ENCODE measurements at regions not wholly inside any gene's neighbourhood (a gene's known extent, or its start where the extent isn't known, plus 50 kb on each side); places are given as distances from the start of the nearest gene placed in this dataset.

DNA sequence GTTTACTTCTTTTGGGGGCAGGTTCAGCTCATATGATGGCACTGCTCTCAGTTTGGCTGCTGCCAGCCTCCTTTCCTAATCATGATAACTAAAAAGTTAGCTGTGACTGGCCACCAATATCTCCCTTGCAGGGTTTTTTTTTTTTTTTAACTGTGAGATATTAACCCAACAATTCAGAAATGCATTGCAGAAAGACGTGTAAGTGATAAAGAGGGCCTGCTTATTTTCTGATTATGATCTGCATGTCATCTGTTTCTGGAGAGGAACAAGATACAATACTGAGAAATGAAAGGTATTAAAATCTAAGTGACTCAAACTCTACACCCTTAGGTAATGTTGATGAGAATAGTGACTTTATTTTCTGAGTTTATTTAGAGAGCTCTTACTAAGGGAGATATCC is 905.6 kb downstream of the SOCS6 start:
- ChIA-PET POLR2A (no interaction called here), CTCF (ENCODE audit: low intra/inter-chr PET ratio, low total read pairs) (no interaction called here)
- no peak for FAIRE-seq
- no peak for ATAC-seq
- H3K4me3 ChIP-seq (replicated peaks in 1 of 3; ENCODE audit: insufficient read depth in 1 of 3, low read depth in 2 of 3, low read length in 3 of 3) = no peak overlapping the region
- DNase-seq (ENCODE audit: low spot score) = no peak
- no peaks in the 10 kb centered on the region for H3K9me3 ChIP-seq (ENCODE audit: low read length)
- in situ Hi-C loops (cut with HindIII; ENCODE audit: extremely low pct_ligation_motif_present, low pct_unique_long_range_greater_than_20kb) (no loop called here), intact Hi-C loops (cut with micrococcal nuclease; ENCODE audit: unreplicated experiment) (no loop called here)
- H3K9ac ChIP-seq (ENCODE audit: insufficient read depth, low read depth, low read length) = no peak overlapping the region
- H3K4me1 ChIP-seq (ENCODE audit: insufficient read depth, low read length) = no peaks in the 10 kb centered on the region
- BruUV-seq (replicated peaks) = no TSS peak
- WGBS (ENCODE audit: low lambda C conversion rate) = 0% methylated on average over 1 of the region's 1 CpG
- no peaks in the 10 kb centered on the region for H3K36me3 ChIP-seq (replicated peaks in 1 of 2; ENCODE audit: control insufficient read depth in 1 of 2, insufficient read depth in 2 of 2, low read length in 2 of 2)
- no peaks in the 10 kb centered on the region for H4K20me1 ChIP-seq (ENCODE audit: insufficient read depth, low read length)
- no peak overlapping the region for H2AFZ ChIP-seq (ENCODE audit: low read length)
- H3K27ac ChIP-seq (ENCODE audit: extremely low read length, insufficient read depth, low read length) = no peak overlapping the region
- H3K27me3 ChIP-seq (ENCODE audit: control insufficient read depth in 1 of 2, insufficient read depth in 2 of 2, low read length in 2 of 2) = no peaks in the 10 kb centered on the region
- H3K4me2 ChIP-seq (ENCODE audit: low read depth, low read length) = no peak overlapping the region
- H3K79me2 ChIP-seq (ENCODE audit: insufficient read depth, low read length) = no peaks in the 10 kb centered on the region
- TF ChIP-seq ZNF296 (CRISPR knock-in tag; conservative IDR thresholded peaks at IDR 0.05) = no peak
- no peak for TF ChIP-seq ATAD3A (CRISPR knock-in tag; IDR thresholded peaks at IDR 0.05)
- TF ChIP-seq GLI4 (CRISPR knock-in tag; IDR thresholded peaks at IDR 0.05; ENCODE audit: borderline replicate concordance) = no peak
- TF ChIP-seq, protein P1, sequence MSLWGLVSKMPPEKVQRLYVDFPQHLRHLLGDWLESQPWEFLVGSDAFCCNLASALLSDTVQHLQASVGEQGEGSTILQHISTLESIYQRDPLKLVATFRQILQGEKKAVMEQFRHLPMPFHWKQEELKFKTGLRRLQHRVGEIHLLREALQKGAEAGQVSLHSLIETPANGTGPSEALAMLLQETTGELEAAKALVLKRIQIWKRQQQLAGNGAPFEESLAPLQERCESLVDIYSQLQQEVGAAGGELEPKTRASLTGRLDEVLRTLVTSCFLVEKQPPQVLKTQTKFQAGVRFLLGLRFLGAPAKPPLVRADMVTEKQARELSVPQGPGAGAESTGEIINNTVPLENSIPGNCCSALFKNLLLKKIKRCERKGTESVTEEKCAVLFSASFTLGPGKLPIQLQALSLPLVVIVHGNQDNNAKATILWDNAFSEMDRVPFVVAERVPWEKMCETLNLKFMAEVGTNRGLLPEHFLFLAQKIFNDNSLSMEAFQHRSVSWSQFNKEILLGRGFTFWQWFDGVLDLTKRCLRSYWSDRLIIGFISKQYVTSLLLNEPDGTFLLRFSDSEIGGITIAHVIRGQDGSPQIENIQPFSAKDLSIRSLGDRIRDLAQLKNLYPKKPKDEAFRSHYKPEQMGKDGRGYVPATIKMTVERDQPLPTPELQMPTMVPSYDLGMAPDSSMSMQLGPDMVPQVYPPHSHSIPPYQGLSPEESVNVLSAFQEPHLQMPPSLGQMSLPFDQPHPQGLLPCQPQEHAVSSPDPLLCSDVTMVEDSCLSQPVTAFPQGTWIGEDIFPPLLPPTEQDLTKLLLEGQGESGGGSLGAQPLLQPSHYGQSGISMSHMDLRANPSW (CRISPR knock-in tag; IDR thresholded peaks at IDR 0.05; ENCODE audit: borderline replicate concordance) = no peak
- TF ChIP-seq ZNF33A (CRISPR knock-in tag; IDR thresholded peaks at IDR 0.05; ENCODE audit: borderline replicate concordance) = no peak
- TF ChIP-seq BHLHE40 (IDR thresholded peaks at IDR 0.05; ENCODE audit: low read length) = no peak
- no peak for TF ChIP-seq SIN3A (IDR thresholded peaks at IDR 0.05; ENCODE audit: borderline replicate concordance, low read depth, low read length)
- TF ChIP-seq, protein P2, sequence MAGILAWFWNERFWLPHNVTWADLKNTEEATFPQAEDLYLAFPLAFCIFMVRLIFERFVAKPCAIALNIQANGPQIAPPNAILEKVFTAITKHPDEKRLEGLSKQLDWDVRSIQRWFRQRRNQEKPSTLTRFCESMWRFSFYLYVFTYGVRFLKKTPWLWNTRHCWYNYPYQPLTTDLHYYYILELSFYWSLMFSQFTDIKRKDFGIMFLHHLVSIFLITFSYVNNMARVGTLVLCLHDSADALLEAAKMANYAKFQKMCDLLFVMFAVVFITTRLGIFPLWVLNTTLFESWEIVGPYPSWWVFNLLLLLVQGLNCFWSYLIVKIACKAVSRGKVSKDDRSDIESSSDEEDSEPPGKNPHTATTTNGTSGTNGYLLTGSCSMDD (CRISPR knock-in tag; IDR thresholded peaks at IDR 0.05) = no peak
- TF ChIP-seq KLF9 (CRISPR knock-in tag; IDR thresholded peaks at IDR 0.05; ENCODE audit: low read depth) = no peak
- TF ChIP-seq ZNF562 (CRISPR knock-in tag; IDR thresholded peaks at IDR 0.05; ENCODE audit: borderline replicate concordance) = no peak
- TF ChIP-seq GATAD2A (CRISPR knock-in tag; IDR thresholded peaks at IDR 0.05) = no peak
- TF ChIP-seq, protein P3, sequence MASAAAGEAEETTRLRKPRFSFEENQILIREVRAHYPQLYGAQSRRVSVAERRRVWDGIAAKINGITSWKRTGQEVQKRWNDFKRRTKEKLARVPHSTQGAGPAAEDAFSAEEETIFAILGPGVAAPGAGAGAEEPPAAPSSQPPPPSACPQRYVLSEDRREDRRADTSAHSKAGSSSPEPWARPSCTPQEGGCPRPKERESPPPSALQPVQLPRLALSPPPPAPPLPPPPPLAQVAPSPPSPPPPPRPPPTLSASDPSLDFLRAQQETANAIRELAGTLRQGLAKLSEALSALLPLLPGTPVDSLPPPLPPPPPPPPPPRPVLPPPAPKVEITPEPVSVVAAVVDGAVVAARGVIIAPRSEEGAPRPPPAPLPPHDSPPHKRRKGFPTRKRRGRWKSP (CRISPR knock-in tag; IDR thresholded peaks at IDR 0.05) = no peak
- no peak for TF ChIP-seq JUN (CRISPR knock-in tag; IDR thresholded peaks at IDR 0.05)
- TF ChIP-seq, protein P4, sequence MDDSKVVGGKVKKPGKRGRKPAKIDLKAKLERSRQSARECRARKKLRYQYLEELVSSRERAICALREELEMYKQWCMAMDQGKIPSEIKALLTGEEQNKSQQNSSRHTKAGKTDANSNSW (CRISPR knock-in tag; IDR thresholded peaks at IDR 0.05; ENCODE audit: borderline replicate concordance) = no peak
- no peak for TF ChIP-seq ZNF460 (CRISPR knock-in tag; IDR thresholded peaks at IDR 0.05; ENCODE audit: borderline replicate concordance)
- TF ChIP-seq ZNF260 (CRISPR knock-in tag; IDR thresholded peaks at IDR 0.05; ENCODE audit: borderline replicate concordance, low read depth) = no peak
- TF ChIP-seq, protein P5, sequence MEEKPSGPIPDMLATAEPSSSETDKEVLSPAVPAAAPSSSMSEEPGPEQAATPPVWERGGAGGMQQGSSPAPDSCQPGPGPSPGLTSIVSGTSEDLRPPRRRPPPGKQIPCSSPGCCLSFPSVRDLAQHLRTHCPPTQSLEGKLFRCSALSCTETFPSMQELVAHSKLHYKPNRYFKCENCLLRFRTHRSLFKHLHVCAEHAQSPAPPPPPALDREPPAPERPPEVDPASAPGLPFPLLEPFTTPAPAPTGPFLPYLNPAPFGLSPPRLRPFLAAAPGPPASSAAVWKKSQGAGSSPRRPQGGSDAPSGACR (CRISPR knock-in tag; IDR thresholded peaks at IDR 0.05) = no peak
- TF ChIP-seq ZNF44 (CRISPR knock-in tag; IDR thresholded peaks at IDR 0.05) = no peak
- no peak for TF ChIP-seq ZSCAN12 (CRISPR knock-in tag; IDR thresholded peaks at IDR 0.05)

Data from HepG2 (cell line).